ENCODE measurements at regions not wholly inside any gene's neighbourhood (a gene's known extent, or its start where the extent isn't known, plus 50 kb on each side); places are given as distances from the start of the nearest gene placed in this dataset.

DNA sequence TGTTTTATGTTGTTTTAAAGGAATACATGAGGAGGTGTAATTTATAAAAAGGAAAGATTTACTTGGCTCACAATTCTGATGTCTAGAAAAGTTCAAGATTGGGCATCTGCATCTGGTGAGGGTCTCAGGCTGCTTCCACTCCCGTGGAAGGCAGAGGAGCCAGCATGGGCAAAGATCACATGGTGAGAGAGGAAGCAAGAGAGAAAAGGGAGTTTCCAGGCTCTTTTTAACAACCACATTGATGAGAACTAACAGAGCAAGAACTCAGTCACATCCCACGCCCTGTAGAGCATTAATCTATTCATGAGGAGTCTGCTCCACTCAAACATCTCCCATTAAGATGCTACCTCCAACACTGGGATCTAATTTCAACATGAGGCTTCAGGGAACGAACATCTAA, 1666.3 kb downstream of the HACE1 start:
- H3K4me3 ChIP-seq, result no peak overlapping the region
- DNase-seq, result no peak
- no peak overlapping the region for H3K27ac ChIP-seq (replicated peaks)
- no peaks in the 10 kb centered on the region for H3K4me1 ChIP-seq
- TF ChIP-seq CTCF (IDR thresholded peaks at IDR 0.05; ENCODE audit: borderline replicate concordance), result no peak
- intact Hi-C loops (cut with micrococcal nuclease), result no loop called here
- H3K36me3 ChIP-seq, result no peaks in the 10 kb centered on the region
- H3K27me3 ChIP-seq (ENCODE audit: low read depth), result no peaks in the 10 kb centered on the region
- no peaks in the 10 kb centered on the region for H3K9me3 ChIP-seq (replicated peaks)

DNA sequence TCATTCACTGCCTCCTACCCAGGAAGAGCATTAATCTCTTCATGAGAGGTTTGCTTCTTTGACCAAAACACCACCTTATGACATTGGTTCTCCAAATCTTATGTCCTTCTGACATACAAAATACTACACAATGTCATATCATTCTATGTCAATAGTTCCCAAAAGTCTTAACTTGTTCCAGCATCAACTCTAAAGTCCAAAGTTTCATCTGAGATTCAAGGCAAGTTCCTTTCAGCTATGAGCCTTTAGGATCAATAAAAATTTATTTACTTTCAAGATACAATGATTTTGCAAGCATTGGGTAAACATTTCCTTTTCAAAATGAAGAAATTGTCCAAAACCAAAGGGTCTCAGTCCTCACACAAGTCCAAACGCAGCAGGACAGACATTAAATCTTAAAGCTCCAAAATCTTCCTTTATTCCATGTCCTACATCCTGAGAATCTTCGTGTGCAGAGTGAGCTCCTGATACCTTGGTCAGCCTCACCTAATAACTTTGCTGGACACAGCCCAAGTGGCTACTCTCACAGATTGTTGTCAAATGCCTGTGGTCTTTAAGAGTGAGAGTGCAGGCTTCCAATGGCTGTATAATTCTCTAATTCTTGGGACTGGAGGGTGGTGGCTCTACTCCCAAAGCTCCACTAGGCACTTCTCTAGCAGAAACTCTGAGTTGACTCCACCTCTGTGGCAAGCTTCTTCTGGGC, 1668.2 kb downstream of the HACE1 start:
- H3K36me3 ChIP-seq, result no peaks in the 10 kb centered on the region
- no peak for DNase-seq
- no peak overlapping the region for H3K4me3 ChIP-seq
- H3K27ac ChIP-seq (replicated peaks), result no peak overlapping the region
- H3K4me1 ChIP-seq, result no peaks in the 10 kb centered on the region
- intact Hi-C loops (cut with micrococcal nuclease), result no loop called here
- no peaks in the 10 kb centered on the region for H3K9me3 ChIP-seq (replicated peaks)
- TF ChIP-seq CTCF (IDR thresholded peaks at IDR 0.05; ENCODE audit: borderline replicate concordance), result no peak
- no peaks in the 10 kb centered on the region for H3K27me3 ChIP-seq (ENCODE audit: low read depth)

DNA sequence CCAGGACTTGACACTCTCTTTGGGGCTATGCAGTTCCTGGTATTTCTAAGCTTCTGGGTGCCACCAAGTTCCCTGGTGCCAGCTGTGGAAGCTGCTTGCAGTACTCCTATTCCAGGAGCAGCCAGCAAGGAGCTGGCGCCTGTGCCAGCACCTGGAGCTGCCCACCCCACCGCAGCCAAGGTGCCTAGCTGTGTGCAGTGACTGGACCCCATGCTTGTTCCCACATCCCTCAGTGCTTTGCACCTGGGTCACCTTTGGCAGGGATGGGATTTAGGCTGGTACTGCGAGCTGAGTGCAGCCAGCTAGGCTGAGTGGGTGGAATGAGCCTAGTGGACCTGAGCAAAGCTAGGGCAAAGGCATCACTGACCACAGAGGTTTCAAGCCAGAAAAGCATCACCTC, 1674.9 kb downstream of the HACE1 start:
- Histone ChIP-seq H3K4me3 (no peak overlapping the region), H3K27ac (replicated peaks) (no peak overlapping the region), H3K4me1 (no peaks in the 10 kb centered on the region), H3K27me3 (ENCODE audit: low read depth) (no peaks in the 10 kb centered on the region), H3K9me3 (replicated peaks) (no peaks in the 10 kb centered on the region), H3K36me3 (no peaks in the 10 kb centered on the region)
- intact Hi-C loops (cut with micrococcal nuclease), result no loop called here
- DNase-seq, result no peak
- no peak for TF ChIP-seq CTCF (IDR thresholded peaks at IDR 0.05; ENCODE audit: borderline replicate concordance)

DNA sequence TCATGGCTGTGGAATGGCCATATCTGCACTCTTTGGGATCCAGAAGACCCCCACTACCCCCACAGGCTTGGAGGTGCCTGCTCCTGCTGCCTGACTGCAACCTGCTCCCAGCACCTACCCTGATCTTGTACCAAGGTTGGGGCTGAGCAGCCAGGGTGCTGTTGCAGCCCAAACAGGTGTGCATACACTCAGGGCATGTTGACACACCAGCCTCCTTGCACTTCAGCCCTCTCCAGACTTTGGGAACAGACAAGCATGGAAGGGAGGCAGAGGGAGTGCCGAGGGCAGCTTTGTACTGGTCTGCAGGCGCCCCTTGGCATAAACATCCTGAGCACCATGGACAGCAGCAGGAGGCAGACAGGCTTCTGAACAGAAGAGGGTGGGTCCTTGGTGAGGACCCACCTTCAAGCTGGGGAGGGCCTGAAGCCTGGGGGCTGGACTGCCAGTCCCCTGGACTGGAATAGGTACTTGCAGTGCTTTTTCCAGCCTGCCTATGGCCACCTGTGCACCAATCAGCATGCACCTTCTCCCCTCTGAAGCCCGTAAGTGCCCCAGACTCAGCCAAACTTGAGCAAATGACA, 1675.8 kb downstream of the HACE1 start:
- Histone ChIP-seq H3K27ac (replicated peaks) (no peak overlapping the region), H3K36me3 (no peaks in the 10 kb centered on the region), H3K9me3 (replicated peaks) (no peaks in the 10 kb centered on the region), H3K27me3 (ENCODE audit: low read depth) (no peaks in the 10 kb centered on the region), H3K4me1 (no peaks in the 10 kb centered on the region), H3K4me3 (no peak overlapping the region)
- TF ChIP-seq CTCF (IDR thresholded peaks at IDR 0.05; ENCODE audit: borderline replicate concordance), result no peak
- intact Hi-C loops (cut with micrococcal nuclease), result no loop called here
- no peak for DNase-seq

DNA sequence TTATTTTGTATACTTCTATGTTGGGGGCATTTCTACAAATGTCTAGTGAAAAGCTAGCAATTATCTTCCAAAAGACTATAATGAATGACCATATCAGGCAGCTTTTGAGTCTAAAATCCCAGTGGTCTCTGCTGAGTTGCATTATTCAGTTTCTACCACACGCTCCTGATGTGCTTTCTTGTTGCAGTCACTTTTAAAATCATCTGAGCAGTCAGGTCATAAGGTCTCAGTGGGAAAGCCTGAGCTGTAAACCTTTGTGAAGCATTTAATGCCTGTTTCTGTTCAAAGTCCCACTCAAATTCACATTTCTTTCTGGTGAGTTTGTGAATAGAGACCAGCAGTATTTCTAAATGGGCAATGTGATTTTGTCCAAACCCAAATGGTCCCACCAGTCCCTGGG, 1681.5 kb downstream of the HACE1 start:
- H3K9me3 ChIP-seq (replicated peaks), result no peaks in the 10 kb centered on the region
- H3K27ac ChIP-seq (replicated peaks), result no peak overlapping the region
- no peak overlapping the region for H3K4me3 ChIP-seq
- intact Hi-C loops (cut with micrococcal nuclease), result no loop called here
- no peak for DNase-seq
- no peaks in the 10 kb centered on the region for H3K4me1 ChIP-seq
- TF ChIP-seq CTCF (IDR thresholded peaks at IDR 0.05; ENCODE audit: borderline replicate concordance), result no peak
- no peaks in the 10 kb centered on the region for H3K27me3 ChIP-seq (ENCODE audit: low read depth)
- H3K36me3 ChIP-seq, result no peaks in the 10 kb centered on the region

Data from left ventricle myocardium inferior (tissue), 1 donor.